GM12891 (cell line): ENCODE measurements at regions not wholly inside any gene's neighbourhood (a gene's known extent, or its start where the extent isn't known, plus 50 kb on each side); places are given as distances from the start of the nearest gene placed in this dataset.

Experiments used
- PAX5 ChIP-seq: IDR thresholded peaks from 2 replicates; pipeline ENCODE4 v1.6.1; 2011; ENCODE audit warnings: low read length, moderate library complexity, mild to moderate bottlenecking; ENCODE audit not compliant: insufficient read depth, severe bottlenecking
- POLR2A ChIP-seq: IDR thresholded peaks from 2 replicates; pipeline ENCODE4 v1.6.1; 2011; ENCODE audit warnings: low read depth, low read length, control low read depth
- POLR2AphosphoS5 ChIP-seq: IDR thresholded peaks from 2 replicates; pipeline ENCODE4 v1.6.1; 2011; ENCODE audit warnings: low read depth, low read length, control low read depth
- POU2F2 ChIP-seq: IDR thresholded peaks from 2 replicates; pipeline ENCODE4 v1.6.1; 2011; ENCODE audit warnings: low read depth, mild to moderate bottlenecking, control low read depth, low read length, moderate library complexity
- SPI1 ChIP-seq: IDR thresholded peaks from 2 replicates; pipeline ENCODE4 v1.6.1; 2011; ENCODE audit warnings: low read depth, low read length, control low read depth
- TAF1 ChIP-seq: IDR thresholded peaks from 2 replicates; pipeline ENCODE4 v1.6.1; 2011; ENCODE audit warnings: low read depth, low read length, control low read depth

- TF ChIP-seq POLR2A: no peak
- TF ChIP-seq POLR2AphosphoS5: no peak
- TF ChIP-seq SPI1: no peak
- no peak for TF ChIP-seq TAF1
- no peak for TF ChIP-seq PAX5
- TF ChIP-seq POU2F2: no peak
These were observed 202.1 kb downstream of the BCL11A start for GRCh38 chr2:60351321-60351720.
